ENCODE measurements at regions not wholly inside any gene's neighbourhood (a gene's known extent, or its start where the extent isn't known, plus 50 kb on each side); places are given as distances from the start of the nearest gene placed in this dataset.

GRCh38 chr1:203573730-203574129, 52.9 kb upstream of the ATP2B4 start:
- no peak for TF ChIP-seq CTCF (IDR thresholded peaks at IDR 0.05)
- TF ChIP-seq EZH2 (IDR thresholded peaks at IDR 0.05): no peak
- TF ChIP-seq EZH2phosphoT487 (IDR thresholded peaks at IDR 0.05): no peak
